ENCODE measurements at regions not wholly inside any gene's neighbourhood (a gene's known extent, or its start where the extent isn't known, plus 50 kb on each side); places are given as distances from the start of the nearest gene placed in this dataset.
A peak's percentile ranks its signal among the peaks of the same experiment; 100 is the strongest.
"Not testable (repeated sequence)": the region's sequence is repeated elsewhere in the genome, so short reads cannot be mapped to it uniquely, and the experiment has no call there.

- WGBS, 4 donors, result 70 to 79% (median 75%) methylated on average over 3 of the region's 3 CpGs
- ATAC-seq, result no peak
- Histone ChIP-seq H3K4me1 (peaks cover 0 to 38% (median 0%) of the 10 kb centered on the region in 12 donors), H3K36me3 (no peaks in the 10 kb centered on the region), H3K27me3 (no peaks in the 10 kb centered on the region), H3K27ac (peak overlapping the region in 1 of 12 donors; percentile 59), H3K4me3 (no peak overlapping the region), H3K9me3 (peaks cover 0 to 20% (median 3%) of the 10 kb centered on the region in 12 donors)
- intact Hi-C loops (cut with DNase I), result no loop called here
- TF ChIP-seq CTCF (IDR thresholded peaks at IDR 0.05) (no peak), POLR2A (IDR thresholded peaks at IDR 0.05) (no peak)
- DNase-seq, result peak in 1 of 5 donors; percentile 32
These were observed 283.6 kb upstream of the USP25 start for GRCh38 chr21:15446223-15446622.

- Histone ChIP-seq H3K9me3 (peaks cover 0 to 21% (median 3%) of the 10 kb centered on the region in 12 donors), H3K4me3 (no peak overlapping the region), H3K4me1 (peaks cover 0 to 15% (median 0%) of the 10 kb centered on the region in 12 donors), H3K27me3 (no peaks in the 10 kb centered on the region), H3K36me3 (no peaks in the 10 kb centered on the region), H3K27ac (no peak overlapping the region)
- DNase-seq, result no peak
- no peak for ATAC-seq
- TF ChIP-seq POLR2A (IDR thresholded peaks at IDR 0.05), result no peak
- WGBS, 4 donors, result 50 to 68% (median 61%) methylated on average over 1 of the region's 1 CpG
- intact Hi-C loops (cut with DNase I), result no loop called here
These were observed 280.2 kb upstream of the USP25 start for GRCh38 chr21:15449556-15449955.

GRCh38 chr21:15453261-15453660 lies 276.5 kb upstream of the USP25 start:
- H3K9me3 ChIP-seq, result peaks cover 0 to 11% (median 0%) of the 10 kb centered on the region in 12 donors
- no peak overlapping the region for H3K4me3 ChIP-seq
- no peaks in the 10 kb centered on the region for H3K4me1 ChIP-seq
- no peak overlapping the region for H3K27ac ChIP-seq
- TF ChIP-seq CTCF (IDR thresholded peaks at IDR 0.05) (no peak), POLR2A (IDR thresholded peaks at IDR 0.05) (no peak)
- H3K36me3 ChIP-seq, result no peaks in the 10 kb centered on the region
- intact Hi-C loops (cut with DNase I), result no loop called here
- ATAC-seq (no peak), DNase-seq (no peak)
- no peaks in the 10 kb centered on the region for H3K27me3 ChIP-seq

- 78 to 93% (median 89%) methylated on average over 1 of the region's 1 CpG for WGBS, 4 donors
- H3K27me3 ChIP-seq; H3K4me3 ChIP-seq; H3K36me3 ChIP-seq; H3K4me1 ChIP-seq; H3K27ac ChIP-seq; ATAC-seq; intact Hi-C loops (cut with DNase I); DNase-seq: not testable (repeated sequence)
- H3K9me3 ChIP-seq, result peaks cover 0 to 10% (median 0%) of the 10 kb centered on the region in 12 donors
These were observed 276.0 kb upstream of the USP25 start for GRCh38 chr21:15453785-15454184.

GRCh38 chr21:15454931-15455330 lies 274.9 kb upstream of the USP25 start:
- DNase-seq; H3K36me3 ChIP-seq; H3K4me1 ChIP-seq; intact Hi-C loops (cut with DNase I); H3K27ac ChIP-seq; H3K27me3 ChIP-seq; ATAC-seq; H3K4me3 ChIP-seq: not testable (repeated sequence)
- WGBS, 4 donors, result 88 to 96% (median 92%) methylated on average over 2 of the region's 2 CpGs
- peaks cover 0 to 10% (median 0%) of the 10 kb centered on the region in 12 donors for H3K9me3 ChIP-seq

- Histone ChIP-seq H3K4me3 (no peak overlapping the region), H3K36me3 (no peaks in the 10 kb centered on the region), H3K27me3 (no peaks in the 10 kb centered on the region), H3K27ac (no peak overlapping the region), H3K4me1 (no peaks in the 10 kb centered on the region), H3K9me3 (peaks cover 0 to 7% (median 0%) of the 10 kb centered on the region in 12 donors)
- intact Hi-C loops (cut with DNase I), result no loop called here
- ATAC-seq (no peak), DNase-seq (no peak)
- 67 to 94% (median 90%) methylated on average over 3 to 14 of the region's 14 CpGs for WGBS, 4 donors
- TF ChIP-seq POLR2A (IDR thresholded peaks at IDR 0.05), result no peak
- TF ChIP-seq CTCF (IDR thresholded peaks at IDR 0.05), result no peak
These were observed 273.8 kb upstream of the USP25 start for GRCh38 chr21:15455819-15456462.

Measured in heart left ventricle (tissue), 16 donors.